GM12875 (cell line): ENCODE measurements at regions not wholly inside any gene's neighbourhood (a gene's known extent, or its start where the extent isn't known, plus 50 kb on each side); places are given as distances from the start of the nearest gene placed in this dataset.

Source experiments
- H3K4me3 ChIP-seq: one replicate; pipeline ENCODE4 v1.5.1; 2011; ENCODE audit warnings: low read depth, low read length, control low read depth
- CTCF ChIP-seq: IDR thresholded peaks from 2 replicates; pipeline ENCODE4 v1.5.1; 2011; ENCODE audit warnings: low read depth, mild to moderate bottlenecking, control low read depth, inconsistent platforms, low read length, moderate library complexity, borderline replicate concordance; ENCODE audit not compliant: insufficient read depth

- TF ChIP-seq CTCF, result no peak
These were observed 822.6 kb upstream of the GRAMD2B start for GRCh38 chr5:125600559-125600958.

GRCh38 chr5:125602184-125602583 lies 821.0 kb upstream of the GRAMD2B start:
- no peak overlapping the region for H3K4me3 ChIP-seq
- no peak for TF ChIP-seq CTCF

More at GRCh38 chr5:125600559-125600958, 822.6 kb upstream of the GRAMD2B start:
- H3K4me3 ChIP-seq, result no peak overlapping the region

- H3K4me3 ChIP-seq, result no peak overlapping the region
- no peak for TF ChIP-seq CTCF
These were observed 819.9 kb upstream of the GRAMD2B start for GRCh38 chr5:125603321-125603720.

- no peak overlapping the region for H3K4me3 ChIP-seq
- TF ChIP-seq CTCF, result no peak
These were observed 819.1 kb upstream of the GRAMD2B start for GRCh38 chr5:125604104-125604503.

- TF ChIP-seq CTCF, result no peak
- no peak overlapping the region for H3K4me3 ChIP-seq
These were observed 816.2 kb upstream of the GRAMD2B start for GRCh38 chr5:125607018-125607417.

GRCh38 chr5:125609011-125609410 lies 814.2 kb upstream of the GRAMD2B start:
- no peak overlapping the region for H3K4me3 ChIP-seq

More at GRCh38 chr5:125609011-125609410, 814.2 kb upstream of the GRAMD2B start:
- TF ChIP-seq CTCF, result no peak
